Astrocyte (in vitro differentiated cells and primary cell): ENCODE measurements at regions not wholly inside any gene's neighbourhood (a gene's known extent, or its start where the extent isn't known, plus 50 kb on each side); places are given as distances from the start of the nearest gene placed in this dataset.

Experiments used
- EZH2 ChIP-seq: IDR thresholded peaks from 2 replicates; pipeline ENCODE4 v1.6.1; 2012; ENCODE audit warnings: mild to moderate bottlenecking, low read length, inconsistent platforms; ENCODE audit not compliant: insufficient read depth
- TF ChIP-seq, protein P1 (sequence below): IDR thresholded peaks from 2 replicates; pipeline ENCODE4 v1.5.1; 2011; ENCODE audit warnings: low read depth, mild to moderate bottlenecking, inconsistent platforms, low read length, moderate library complexity; ENCODE audit not compliant: insufficient read depth

DNA sequence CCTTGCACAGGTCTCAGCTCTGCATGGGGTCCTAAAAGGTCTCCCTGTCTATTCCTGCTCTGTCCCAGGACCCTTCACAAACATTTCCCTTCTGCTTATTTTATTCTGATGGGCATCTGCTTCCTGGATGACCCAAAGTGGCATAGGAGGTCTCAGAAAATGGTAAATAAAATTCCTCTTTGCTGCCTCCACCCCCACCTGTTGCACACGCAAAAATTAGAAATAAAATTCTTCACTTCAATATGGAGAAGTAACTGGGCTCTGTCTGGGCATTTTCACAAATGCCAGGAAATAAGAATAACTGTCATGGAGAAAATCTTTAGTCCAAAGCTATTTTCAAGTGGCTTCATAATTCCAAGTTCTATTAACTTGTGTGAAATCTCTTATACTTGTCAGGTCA, 106.6 kb upstream of the MAP1B start:
- TF ChIP-seq, protein P1, sequence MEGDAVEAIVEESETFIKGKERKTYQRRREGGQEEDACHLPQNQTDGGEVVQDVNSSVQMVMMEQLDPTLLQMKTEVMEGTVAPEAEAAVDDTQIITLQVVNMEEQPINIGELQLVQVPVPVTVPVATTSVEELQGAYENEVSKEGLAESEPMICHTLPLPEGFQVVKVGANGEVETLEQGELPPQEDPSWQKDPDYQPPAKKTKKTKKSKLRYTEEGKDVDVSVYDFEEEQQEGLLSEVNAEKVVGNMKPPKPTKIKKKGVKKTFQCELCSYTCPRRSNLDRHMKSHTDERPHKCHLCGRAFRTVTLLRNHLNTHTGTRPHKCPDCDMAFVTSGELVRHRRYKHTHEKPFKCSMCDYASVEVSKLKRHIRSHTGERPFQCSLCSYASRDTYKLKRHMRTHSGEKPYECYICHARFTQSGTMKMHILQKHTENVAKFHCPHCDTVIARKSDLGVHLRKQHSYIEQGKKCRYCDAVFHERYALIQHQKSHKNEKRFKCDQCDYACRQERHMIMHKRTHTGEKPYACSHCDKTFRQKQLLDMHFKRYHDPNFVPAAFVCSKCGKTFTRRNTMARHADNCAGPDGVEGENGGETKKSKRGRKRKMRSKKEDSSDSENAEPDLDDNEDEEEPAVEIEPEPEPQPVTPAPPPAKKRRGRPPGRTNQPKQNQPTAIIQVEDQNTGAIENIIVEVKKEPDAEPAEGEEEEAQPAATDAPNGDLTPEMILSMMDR, result no peak
- TF ChIP-seq EZH2, result no peak
